HEK293T (cell line): ENCODE measurements at regions not wholly inside any gene's neighbourhood (a gene's known extent, or its start where the extent isn't known, plus 50 kb on each side); places are given as distances from the start of the nearest gene placed in this dataset.

Source experiments
- FOXA1 ChIP-seq: fragments of 450-650 bp; IDR thresholded peaks from 2 replicates; pipeline ENCODE4 v1.6.1; 2016; ENCODE audit warnings: mild to moderate bottlenecking
- FOXK2 ChIP-seq: fragments of 450-650 bp; IDR thresholded peaks from 2 replicates; pipeline ENCODE4 v1.6.1; 2016; ENCODE audit warnings: mild to moderate bottlenecking
- HDGF ChIP-seq: fragments of 450-650 bp; IDR thresholded peaks from 2 replicates; pipeline ENCODE4 v1.6.1; 2017; ENCODE audit warnings: antibody characterized with exemption, borderline replicate concordance
- LEF1 ChIP-seq: fragments of 450-650 bp; IDR thresholded peaks from 2 replicates; pipeline ENCODE4 v1.6.1; 2017; ENCODE audit warnings: mild to moderate bottlenecking, borderline replicate concordance
- SP1 ChIP-seq: fragments of 450-650 bp; IDR thresholded peaks from 2 replicates; pipeline ENCODE4 v1.6.1; 2017
- SUZ12 ChIP-seq: fragments of 450-650 bp; IDR thresholded peaks from 2 replicates; pipeline ENCODE4 v1.6.1; 2016; ENCODE audit warnings: mild to moderate bottlenecking
- ZNF384 ChIP-seq: fragments of 450-650 bp; IDR thresholded peaks from 2 replicates; pipeline ENCODE4 v1.6.1; 2016

DNA sequence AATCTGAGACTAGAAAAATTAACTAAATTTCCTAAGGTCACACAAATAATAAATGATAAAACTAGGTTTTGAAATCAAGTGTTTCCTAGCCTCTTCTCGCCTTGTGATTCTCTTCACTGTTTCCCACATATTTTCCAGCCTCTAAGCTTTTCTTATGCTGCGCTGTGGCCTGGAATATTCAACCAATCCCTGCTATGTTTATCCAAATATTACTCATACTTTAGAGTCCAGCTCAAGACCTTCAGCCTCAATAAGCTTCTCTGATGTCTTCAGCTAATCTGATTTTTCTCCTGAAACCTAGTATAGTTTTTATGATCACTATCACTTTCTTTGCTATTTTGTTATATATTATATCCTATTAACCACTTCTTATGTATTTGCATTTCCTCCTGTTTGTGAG, 303.1 kb upstream of the CDH6 start:
- TF ChIP-seq SP1 (no peak), LEF1 (no peak), HDGF (no peak), SUZ12 (no peak), FOXK2 (no peak), ZNF384 (no peak), FOXA1 (no peak)
